ENCODE measurements at regions not wholly inside any gene's neighbourhood (a gene's known extent, or its start where the extent isn't known, plus 50 kb on each side); places are given as distances from the start of the nearest gene placed in this dataset.
"Not testable (repeated sequence)": the region's sequence is repeated elsewhere in the genome, so short reads cannot be mapped to it uniquely, and the experiment has no call there.

- TF ChIP-seq, protein P1, sequence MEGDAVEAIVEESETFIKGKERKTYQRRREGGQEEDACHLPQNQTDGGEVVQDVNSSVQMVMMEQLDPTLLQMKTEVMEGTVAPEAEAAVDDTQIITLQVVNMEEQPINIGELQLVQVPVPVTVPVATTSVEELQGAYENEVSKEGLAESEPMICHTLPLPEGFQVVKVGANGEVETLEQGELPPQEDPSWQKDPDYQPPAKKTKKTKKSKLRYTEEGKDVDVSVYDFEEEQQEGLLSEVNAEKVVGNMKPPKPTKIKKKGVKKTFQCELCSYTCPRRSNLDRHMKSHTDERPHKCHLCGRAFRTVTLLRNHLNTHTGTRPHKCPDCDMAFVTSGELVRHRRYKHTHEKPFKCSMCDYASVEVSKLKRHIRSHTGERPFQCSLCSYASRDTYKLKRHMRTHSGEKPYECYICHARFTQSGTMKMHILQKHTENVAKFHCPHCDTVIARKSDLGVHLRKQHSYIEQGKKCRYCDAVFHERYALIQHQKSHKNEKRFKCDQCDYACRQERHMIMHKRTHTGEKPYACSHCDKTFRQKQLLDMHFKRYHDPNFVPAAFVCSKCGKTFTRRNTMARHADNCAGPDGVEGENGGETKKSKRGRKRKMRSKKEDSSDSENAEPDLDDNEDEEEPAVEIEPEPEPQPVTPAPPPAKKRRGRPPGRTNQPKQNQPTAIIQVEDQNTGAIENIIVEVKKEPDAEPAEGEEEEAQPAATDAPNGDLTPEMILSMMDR (IDR thresholded peaks at IDR 0.05): not testable (repeated sequence)
- not testable (repeated sequence) for TF ChIP-seq POLR2A (IDR thresholded peaks at IDR 0.05)
Measured at GRCh38 chr3:130182475-130182874, 100.8 kb downstream of the ALG1L2 start.

Data from heart left ventricle (tissue), 13 donors.